ENCODE measurements at regions not wholly inside any gene's neighbourhood (a gene's known extent, or its start where the extent isn't known, plus 50 kb on each side); places are given as distances from the start of the nearest gene placed in this dataset.

DNA sequence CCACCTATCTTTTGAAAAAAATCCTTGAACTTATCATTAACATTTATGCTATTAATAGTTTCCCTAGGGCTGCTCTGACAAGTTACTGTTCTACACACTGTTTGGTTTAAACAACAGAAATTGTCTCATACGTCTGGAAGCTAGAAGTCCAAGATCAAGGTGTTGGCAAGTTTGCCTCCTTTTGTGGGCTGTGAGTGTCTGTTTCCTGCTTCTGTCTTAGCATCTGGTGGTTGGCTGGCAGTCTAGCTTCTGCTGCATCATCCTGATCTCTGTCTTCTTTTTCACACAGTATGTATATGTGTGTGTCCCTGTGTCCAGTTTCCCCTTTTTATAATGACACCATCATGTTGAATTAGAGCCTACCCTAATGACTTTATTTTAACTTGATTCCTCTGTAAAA, 154.8 kb downstream of the RPS12 start:
- no peaks in the 10 kb centered on the region for H3K36me3 Mint-ChIP-seq (ENCODE audit: low read depth)
- H3K27ac Mint-ChIP-seq = no peak overlapping the region
- CTCF ChIA-PET = no interaction called here
- peaks cover 12% of the 10 kb centered on the region for H3K27me3 Mint-ChIP-seq
- H3K4me3 Mint-ChIP-seq = no peak overlapping the region
- H3K4me1 Mint-ChIP-seq = no peaks in the 10 kb centered on the region
- POLR2A ChIA-PET = no interaction called here
- DNase-seq = no peak
- no peaks in the 10 kb centered on the region for H3K9me3 Mint-ChIP-seq

GRCh38 chr6:132971676-132972075, 157.3 kb downstream of the RPS12 start:
- no peaks in the 10 kb centered on the region for H3K4me1 Mint-ChIP-seq
- no peak overlapping the region for H3K4me3 Mint-ChIP-seq
- CTCF ChIA-PET = interaction anchor here (1.0 to 2.3 kb wide), 2 partner anchors 9 to 13 kb away, joined by 3 to 7 read pairs; no protein-coding TSS in a partner anchor

DNA sequence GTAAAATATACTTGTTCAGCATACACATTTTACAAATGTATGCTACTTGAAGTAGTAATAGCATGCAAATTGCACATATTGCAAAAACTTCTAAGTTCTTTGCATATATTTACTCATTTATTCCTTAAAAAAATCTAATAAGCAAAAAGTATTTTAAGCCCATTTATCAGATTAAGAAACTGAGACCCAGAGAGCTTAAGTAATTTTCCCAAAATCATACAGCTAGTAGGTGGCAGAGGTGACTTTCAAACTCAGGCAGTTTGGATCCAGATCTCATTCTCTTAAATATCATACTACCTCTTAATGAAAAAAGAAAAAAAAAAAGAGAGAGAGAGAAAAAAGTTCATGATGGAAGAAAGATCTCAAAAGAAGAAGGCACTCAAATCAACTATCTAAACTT, 157.9 kb downstream of the RPS12 start:
- Mint-ChIP-seq H3K27me3 (peaks cover 11% of the 10 kb centered on the region), H3K4me1 (no peaks in the 10 kb centered on the region), H3K9me3 (no peaks in the 10 kb centered on the region), H3K36me3 (ENCODE audit: low read depth) (no peaks in the 10 kb centered on the region), H3K27ac (no peak overlapping the region), H3K4me3 (no peak overlapping the region)
- no peak for DNase-seq
- ChIA-PET CTCF (interaction anchor here (1.0 to 2.3 kb wide), 3 partner anchors 8 to 14 kb away, joined by 3 to 7 read pairs (median 3); no protein-coding TSS in a partner anchor), POLR2A (interaction anchor here (1.2 kb wide), 1 partner anchor 158 kb away, joined by 3 read pairs; the partner anchor contains the start of gene RPS12)

More at GRCh38 chr6:132971676-132972075, 157.3 kb downstream of the RPS12 start:
- no peaks in the 10 kb centered on the region for H3K9me3 Mint-ChIP-seq
- H3K27me3 Mint-ChIP-seq = peaks cover 12% of the 10 kb centered on the region
- no peaks in the 10 kb centered on the region for H3K36me3 Mint-ChIP-seq (ENCODE audit: low read depth)
- POLR2A ChIA-PET = no interaction called here
- DNase-seq = no peak
- no peak overlapping the region for H3K27ac Mint-ChIP-seq

DNA sequence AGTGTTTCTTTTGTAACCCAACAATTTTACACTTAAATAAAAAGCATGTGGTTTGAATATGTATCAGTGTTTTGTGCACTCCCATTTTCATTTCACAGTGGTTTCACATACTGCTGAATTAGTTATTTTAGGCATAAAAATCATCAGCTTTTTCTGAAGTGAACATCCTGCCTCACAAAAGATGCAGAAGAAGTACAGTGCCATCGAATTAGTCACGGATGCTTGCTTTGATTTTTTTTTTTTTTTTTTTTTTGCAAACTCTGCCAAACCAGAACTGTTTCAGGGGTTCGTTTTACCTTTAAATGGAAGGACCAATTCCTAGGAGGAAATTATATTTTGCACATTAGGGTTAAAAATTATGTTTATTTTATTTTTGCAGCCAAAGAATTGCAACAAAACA, 158.6 kb downstream of the RPS12 start:
- DNase-seq = no peak
- no peaks in the 10 kb centered on the region for H3K36me3 Mint-ChIP-seq (ENCODE audit: low read depth)
- CTCF ChIA-PET = interaction anchor here (1.1 to 3.1 kb wide), 3 partner anchors 9 to 13 kb away, joined by 3 to 14 read pairs (median 3); no protein-coding TSS in a partner anchor
- no peak overlapping the region for H3K27ac Mint-ChIP-seq
- POLR2A ChIA-PET = interaction anchor here (1.2 kb wide), 1 partner anchor 159 kb away, joined by 3 read pairs; the partner anchor contains the start of gene RPS12
- H3K9me3 Mint-ChIP-seq = no peaks in the 10 kb centered on the region
- H3K27me3 Mint-ChIP-seq = peaks cover 14% of the 10 kb centered on the region
- H3K4me3 Mint-ChIP-seq = no peak overlapping the region
- no peaks in the 10 kb centered on the region for H3K4me1 Mint-ChIP-seq

GRCh38 chr6:132973514-132973993, 159.2 kb downstream of the RPS12 start:
- Mint-ChIP-seq H3K4me3 (no peak overlapping the region), H3K36me3 (ENCODE audit: low read depth) (no peaks in the 10 kb centered on the region), H3K27ac (no peak overlapping the region), H3K9me3 (no peaks in the 10 kb centered on the region), H3K4me1 (no peaks in the 10 kb centered on the region), H3K27me3 (peaks cover 18% of the 10 kb centered on the region)
- ChIA-PET CTCF (interaction anchor here (1.1 to 3.1 kb wide), 3 partner anchors 9 to 14 kb away, joined by 3 to 14 read pairs (median 3); no protein-coding TSS in a partner anchor), POLR2A (interaction anchor here (1.2 kb wide), 1 partner anchor 159 kb away, joined by 3 read pairs; the partner anchor contains the start of gene RPS12)
- no peak for DNase-seq

GRCh38 chr6:132974122-132974521, 159.8 kb downstream of the RPS12 start:
- ChIA-PET POLR2A (no interaction called here), CTCF (interaction anchor here (1.1 to 3.1 kb wide), 2 partner anchors 12 to 14 kb away, joined by 3 to 14 read pairs; no protein-coding TSS in a partner anchor)
- Mint-ChIP-seq H3K4me1 (no peaks in the 10 kb centered on the region), H3K27me3 (peaks cover 18% of the 10 kb centered on the region), H3K4me3 (no peak overlapping the region), H3K36me3 (ENCODE audit: low read depth) (no peaks in the 10 kb centered on the region), H3K9me3 (no peaks in the 10 kb centered on the region), H3K27ac (no peak overlapping the region)
- DNase-seq = no peak

- Mint-ChIP-seq H3K4me3 (no peak overlapping the region), H3K4me1 (no peaks in the 10 kb centered on the region), H3K27me3 (peaks cover 12% of the 10 kb centered on the region), H3K9me3 (no peaks in the 10 kb centered on the region), H3K36me3 (ENCODE audit: low read depth) (no peaks in the 10 kb centered on the region), H3K27ac (no peak overlapping the region)
- CTCF ChIA-PET = no interaction called here
- no peak for DNase-seq
- POLR2A ChIA-PET = no interaction called here
These were observed 163.0 kb downstream of the RPS12 start for GRCh38 chr6:132977413-132977812.

- H3K27me3 Mint-ChIP-seq = peaks cover 12% of the 10 kb centered on the region
- H3K9me3 Mint-ChIP-seq = no peaks in the 10 kb centered on the region
- POLR2A ChIA-PET = no interaction called here
- no peaks in the 10 kb centered on the region for H3K36me3 Mint-ChIP-seq (ENCODE audit: low read depth)
- H3K4me1 Mint-ChIP-seq = no peaks in the 10 kb centered on the region
- no peak overlapping the region for H3K4me3 Mint-ChIP-seq
- no peak for DNase-seq
- H3K27ac Mint-ChIP-seq = no peak overlapping the region
- CTCF ChIA-PET = no interaction called here
These were observed 164.3 kb downstream of the RPS12 start for GRCh38 chr6:132978685-132979084.

DNA sequence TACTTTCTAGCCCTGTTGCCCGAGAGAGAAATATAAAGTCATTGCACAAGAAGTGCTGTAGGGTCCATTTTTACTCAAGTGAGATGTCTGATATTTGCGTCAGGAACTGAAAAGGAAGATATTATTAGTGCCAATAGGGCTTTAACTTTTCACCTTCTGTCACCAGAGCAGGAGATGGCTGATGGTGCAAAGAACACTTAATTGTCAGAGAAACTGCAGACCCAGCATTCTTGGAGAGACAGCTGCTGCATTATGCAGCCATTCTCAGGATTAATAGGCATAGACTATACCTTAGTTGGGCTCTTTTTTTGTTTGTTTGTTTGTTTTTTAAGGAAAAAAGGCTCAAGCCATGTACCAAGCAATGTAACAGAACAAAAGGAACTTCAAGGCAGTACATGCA, 179.4 kb downstream of the RPS12 start:
- DNase-seq = no peak
- Mint-ChIP-seq H3K4me1 (no peaks in the 10 kb centered on the region), H3K9me3 (no peaks in the 10 kb centered on the region), H3K27ac (no peak overlapping the region), H3K4me3 (no peak overlapping the region), H3K27me3 (no peaks in the 10 kb centered on the region), H3K36me3 (ENCODE audit: low read depth) (no peaks in the 10 kb centered on the region)
- ChIA-PET CTCF (no interaction called here), POLR2A (no interaction called here)

DNA sequence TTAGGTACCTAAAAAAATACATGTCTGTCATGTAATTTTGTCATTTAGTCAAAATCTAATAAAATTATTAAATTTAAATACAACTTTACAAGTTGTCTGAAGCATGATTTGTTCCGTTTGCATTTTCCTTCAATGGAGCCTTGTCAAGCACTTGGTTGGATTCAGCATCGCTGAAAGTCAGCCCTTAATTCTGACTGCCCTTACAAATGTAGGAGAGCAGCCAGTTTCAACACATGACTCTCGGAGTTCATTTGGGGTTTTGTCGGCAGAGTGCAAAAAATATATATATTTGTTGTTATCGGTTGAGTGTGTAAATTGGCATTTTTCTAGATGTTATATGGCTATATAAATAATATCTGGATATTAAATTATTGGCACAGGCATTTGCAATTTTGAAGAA, 180.6 kb downstream of the RPS12 start:
- Mint-ChIP-seq H3K27ac (no peak overlapping the region), H3K4me1 (no peaks in the 10 kb centered on the region), H3K4me3 (no peak overlapping the region), H3K36me3 (ENCODE audit: low read depth) (no peaks in the 10 kb centered on the region), H3K9me3 (no peaks in the 10 kb centered on the region), H3K27me3 (no peaks in the 10 kb centered on the region)
- CTCF ChIA-PET = no interaction called here
- POLR2A ChIA-PET = no interaction called here
- no peak for DNase-seq

GRCh38 chr6:132995432-132995831, 181.1 kb downstream of the RPS12 start:
- Mint-ChIP-seq H3K27me3 (no peaks in the 10 kb centered on the region), H3K27ac (no peak overlapping the region), H3K4me3 (no peak overlapping the region), H3K9me3 (no peaks in the 10 kb centered on the region), H3K4me1 (no peaks in the 10 kb centered on the region), H3K36me3 (ENCODE audit: low read depth) (no peaks in the 10 kb centered on the region)
- no peak for DNase-seq
- CTCF ChIA-PET = no interaction called here
- POLR2A ChIA-PET = no interaction called here

DNA sequence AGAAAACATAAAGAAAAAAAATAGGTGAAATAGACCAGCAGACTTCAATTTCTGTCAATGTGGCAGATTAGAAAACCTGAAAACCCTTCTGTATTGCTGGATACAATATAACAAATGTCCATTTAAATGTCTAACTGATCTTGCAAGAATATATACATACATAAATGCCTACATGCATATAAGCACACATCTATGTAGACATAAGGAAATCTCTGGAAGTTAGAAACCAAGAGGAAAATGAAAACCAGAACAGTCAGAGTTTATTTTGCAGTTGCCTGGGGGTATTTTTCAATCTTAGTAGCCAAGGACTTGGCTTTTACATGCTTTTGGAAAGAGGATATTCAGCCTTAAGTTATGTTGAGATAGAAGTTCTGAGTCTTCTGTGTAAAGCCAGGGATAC, 184.0 kb downstream of the RPS12 start:
- POLR2A ChIA-PET = no interaction called here
- H3K27me3 Mint-ChIP-seq = no peaks in the 10 kb centered on the region

DNA sequence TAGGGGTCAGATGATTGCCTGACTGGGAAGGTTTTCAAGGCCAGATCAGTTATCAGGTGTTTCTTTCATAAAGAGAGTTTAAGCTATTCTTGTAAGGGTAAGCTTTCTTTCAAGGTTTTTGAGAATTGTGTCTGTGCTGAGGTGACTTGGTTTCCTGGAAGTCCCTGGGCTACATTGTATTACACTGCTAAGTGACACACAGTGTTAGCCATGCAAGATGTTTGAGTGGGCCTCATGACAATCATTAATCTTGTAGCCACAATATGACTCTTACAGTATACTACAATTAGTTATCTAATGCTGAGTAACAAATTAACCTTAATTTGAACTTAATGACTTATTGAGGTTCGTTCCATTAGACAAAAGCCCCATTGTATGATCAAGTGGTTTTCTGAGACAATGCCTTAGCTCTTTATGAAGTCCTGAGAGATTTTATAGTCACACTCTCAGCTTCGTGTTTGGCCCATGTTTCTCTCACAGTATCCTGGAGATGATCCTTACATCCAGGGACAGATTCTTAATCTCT, 186.7 kb downstream of the RPS12 start:
- H3K27me3 Mint-ChIP-seq = no peaks in the 10 kb centered on the region
- no peaks in the 10 kb centered on the region for H3K36me3 Mint-ChIP-seq (ENCODE audit: low read depth)
- ChIA-PET POLR2A (no interaction called here), CTCF (no interaction called here)
- no peak for DNase-seq
- H3K4me3 Mint-ChIP-seq = no peak overlapping the region
- H3K9me3 Mint-ChIP-seq = no peaks in the 10 kb centered on the region
- no peak overlapping the region for H3K27ac Mint-ChIP-seq
- H3K4me1 Mint-ChIP-seq = no peaks in the 10 kb centered on the region

More for the DNA sequence above, 184.0 kb downstream of the RPS12 start:
- Mint-ChIP-seq H3K9me3 (no peaks in the 10 kb centered on the region), H3K27ac (no peak overlapping the region), H3K36me3 (ENCODE audit: low read depth) (no peaks in the 10 kb centered on the region), H3K4me1 (no peaks in the 10 kb centered on the region), H3K4me3 (no peak overlapping the region)
- CTCF ChIA-PET = no interaction called here
- no peak for DNase-seq

DNA sequence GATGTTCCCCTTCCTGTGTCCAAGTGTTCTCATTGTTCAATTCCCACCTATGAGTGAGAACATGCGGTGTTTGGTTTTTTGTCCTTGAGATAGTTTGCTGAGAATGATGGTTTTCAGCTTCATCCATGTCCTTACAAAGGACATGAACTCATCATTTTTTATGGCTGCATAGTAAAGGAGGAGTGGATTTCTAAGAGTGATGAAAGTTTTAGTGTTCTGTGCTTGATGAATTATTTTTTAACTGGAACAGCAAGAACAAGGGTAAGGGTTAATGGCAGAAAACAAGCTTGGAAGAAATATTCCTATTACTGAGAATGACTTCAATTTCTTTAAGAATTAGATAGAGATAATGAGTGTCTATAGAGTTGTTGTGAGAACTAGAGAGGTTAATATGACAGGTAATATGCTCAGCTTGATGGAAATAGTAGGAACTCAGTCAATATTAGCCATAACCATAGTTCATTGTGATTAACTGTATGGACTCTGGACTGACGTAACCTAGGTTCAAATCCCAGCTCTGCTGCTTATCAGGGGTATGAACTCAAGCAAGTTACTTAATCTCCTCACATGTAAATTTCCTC, 190.0 kb downstream of the RPS12 start:
- H3K27ac Mint-ChIP-seq = no peak overlapping the region
- ChIA-PET POLR2A (no interaction called here), CTCF (interaction anchor here (0.5 kb wide), 1 partner anchor 237 kb away, joined by 3 read pairs; no protein-coding TSS in a partner anchor)
- H3K27me3 Mint-ChIP-seq = no peaks in the 10 kb centered on the region
- H3K36me3 Mint-ChIP-seq (ENCODE audit: low read depth) = no peaks in the 10 kb centered on the region
- H3K4me3 Mint-ChIP-seq = no peak overlapping the region
- no peaks in the 10 kb centered on the region for H3K4me1 Mint-ChIP-seq
- no peak for DNase-seq
- no peaks in the 10 kb centered on the region for H3K9me3 Mint-ChIP-seq
